ENCODE measurements at regions not wholly inside any gene's neighbourhood (a gene's known extent, or its start where the extent isn't known, plus 50 kb on each side); places are given as distances from the start of the nearest gene placed in this dataset.

DNA sequence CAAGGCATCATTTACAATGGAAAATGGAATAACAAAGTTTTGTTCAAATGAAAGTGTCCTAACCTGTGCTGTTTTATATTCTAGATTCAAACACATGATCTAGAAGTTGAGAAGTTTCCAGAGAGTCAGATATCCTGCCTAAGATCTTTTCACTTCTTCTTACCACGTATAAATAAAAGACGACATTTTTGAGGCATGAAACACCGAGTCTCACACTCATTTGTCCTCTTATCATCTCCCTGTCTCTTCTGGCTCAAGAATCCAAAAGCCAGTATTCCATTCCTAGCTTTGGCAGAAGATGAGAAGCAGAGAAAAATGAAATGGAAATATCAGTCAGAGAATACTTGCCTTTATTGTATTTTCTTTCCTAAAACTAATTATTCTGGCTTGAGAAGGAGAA lies 738.6 kb upstream of the NR2F2 start:
- TF ChIP-seq, protein P1, sequence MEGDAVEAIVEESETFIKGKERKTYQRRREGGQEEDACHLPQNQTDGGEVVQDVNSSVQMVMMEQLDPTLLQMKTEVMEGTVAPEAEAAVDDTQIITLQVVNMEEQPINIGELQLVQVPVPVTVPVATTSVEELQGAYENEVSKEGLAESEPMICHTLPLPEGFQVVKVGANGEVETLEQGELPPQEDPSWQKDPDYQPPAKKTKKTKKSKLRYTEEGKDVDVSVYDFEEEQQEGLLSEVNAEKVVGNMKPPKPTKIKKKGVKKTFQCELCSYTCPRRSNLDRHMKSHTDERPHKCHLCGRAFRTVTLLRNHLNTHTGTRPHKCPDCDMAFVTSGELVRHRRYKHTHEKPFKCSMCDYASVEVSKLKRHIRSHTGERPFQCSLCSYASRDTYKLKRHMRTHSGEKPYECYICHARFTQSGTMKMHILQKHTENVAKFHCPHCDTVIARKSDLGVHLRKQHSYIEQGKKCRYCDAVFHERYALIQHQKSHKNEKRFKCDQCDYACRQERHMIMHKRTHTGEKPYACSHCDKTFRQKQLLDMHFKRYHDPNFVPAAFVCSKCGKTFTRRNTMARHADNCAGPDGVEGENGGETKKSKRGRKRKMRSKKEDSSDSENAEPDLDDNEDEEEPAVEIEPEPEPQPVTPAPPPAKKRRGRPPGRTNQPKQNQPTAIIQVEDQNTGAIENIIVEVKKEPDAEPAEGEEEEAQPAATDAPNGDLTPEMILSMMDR (IDR thresholded peaks at IDR 0.05; ENCODE audit: insufficient read depth, low read length) = no peak
- TF ChIP-seq, protein P2, sequence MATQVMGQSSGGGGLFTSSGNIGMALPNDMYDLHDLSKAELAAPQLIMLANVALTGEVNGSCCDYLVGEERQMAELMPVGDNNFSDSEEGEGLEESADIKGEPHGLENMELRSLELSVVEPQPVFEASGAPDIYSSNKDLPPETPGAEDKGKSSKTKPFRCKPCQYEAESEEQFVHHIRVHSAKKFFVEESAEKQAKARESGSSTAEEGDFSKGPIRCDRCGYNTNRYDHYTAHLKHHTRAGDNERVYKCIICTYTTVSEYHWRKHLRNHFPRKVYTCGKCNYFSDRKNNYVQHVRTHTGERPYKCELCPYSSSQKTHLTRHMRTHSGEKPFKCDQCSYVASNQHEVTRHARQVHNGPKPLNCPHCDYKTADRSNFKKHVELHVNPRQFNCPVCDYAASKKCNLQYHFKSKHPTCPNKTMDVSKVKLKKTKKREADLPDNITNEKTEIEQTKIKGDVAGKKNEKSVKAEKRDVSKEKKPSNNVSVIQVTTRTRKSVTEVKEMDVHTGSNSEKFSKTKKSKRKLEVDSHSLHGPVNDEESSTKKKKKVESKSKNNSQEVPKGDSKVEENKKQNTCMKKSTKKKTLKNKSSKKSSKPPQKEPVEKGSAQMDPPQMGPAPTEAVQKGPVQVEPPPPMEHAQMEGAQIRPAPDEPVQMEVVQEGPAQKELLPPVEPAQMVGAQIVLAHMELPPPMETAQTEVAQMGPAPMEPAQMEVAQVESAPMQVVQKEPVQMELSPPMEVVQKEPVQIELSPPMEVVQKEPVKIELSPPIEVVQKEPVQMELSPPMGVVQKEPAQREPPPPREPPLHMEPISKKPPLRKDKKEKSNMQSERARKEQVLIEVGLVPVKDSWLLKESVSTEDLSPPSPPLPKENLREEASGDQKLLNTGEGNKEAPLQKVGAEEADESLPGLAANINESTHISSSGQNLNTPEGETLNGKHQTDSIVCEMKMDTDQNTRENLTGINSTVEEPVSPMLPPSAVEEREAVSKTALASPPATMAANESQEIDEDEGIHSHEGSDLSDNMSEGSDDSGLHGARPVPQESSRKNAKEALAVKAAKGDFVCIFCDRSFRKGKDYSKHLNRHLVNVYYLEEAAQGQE (IDR thresholded peaks at IDR 0.05; ENCODE audit: insufficient replicate concordance, low read depth) = no peak
